ENCODE measurements at regions not wholly inside any gene's neighbourhood (a gene's known extent, or its start where the extent isn't known, plus 50 kb on each side); places are given as distances from the start of the nearest gene placed in this dataset.

- Mint-ChIP-seq H3K36me3 (no peaks in the 10 kb centered on the region), H3K27ac (no peak overlapping the region), H3K27me3 (no peaks in the 10 kb centered on the region), H3K4me1 (ENCODE audit: low read depth) (no peaks in the 10 kb centered on the region), H3K4me3 (no peak overlapping the region), H3K9me3 (ENCODE audit: low read depth) (no peaks in the 10 kb centered on the region)
Observed at GRCh38 chr19:16018106-16018755, 58.1 kb upstream of the TPM4 start.

- H3K9me3 Mint-ChIP-seq (ENCODE audit: low read depth): no peaks in the 10 kb centered on the region
- no peaks in the 10 kb centered on the region for H3K36me3 Mint-ChIP-seq
- H3K4me1 Mint-ChIP-seq (ENCODE audit: low read depth): no peaks in the 10 kb centered on the region
- no peaks in the 10 kb centered on the region for H3K27me3 Mint-ChIP-seq
- no peak overlapping the region for H3K4me3 Mint-ChIP-seq
- H3K27ac Mint-ChIP-seq: no peak overlapping the region
Observed at GRCh38 chr19:16018801-16019551, 57.3 kb upstream of the TPM4 start.

- no peaks in the 10 kb centered on the region for H3K36me3 Mint-ChIP-seq
- no peak overlapping the region for H3K4me3 Mint-ChIP-seq
- no peaks in the 10 kb centered on the region for H3K27me3 Mint-ChIP-seq
- H3K9me3 Mint-ChIP-seq (ENCODE audit: low read depth): no peaks in the 10 kb centered on the region
- no peak overlapping the region for H3K27ac Mint-ChIP-seq
- H3K4me1 Mint-ChIP-seq (ENCODE audit: low read depth): no peaks in the 10 kb centered on the region
Observed at GRCh38 chr19:16019691-16020448, 56.4 kb upstream of the TPM4 start.

- no peaks in the 10 kb centered on the region for H3K9me3 Mint-ChIP-seq (ENCODE audit: low read depth)
- H3K4me3 Mint-ChIP-seq: no peak overlapping the region
- no peak overlapping the region for H3K27ac Mint-ChIP-seq
- no peaks in the 10 kb centered on the region for H3K27me3 Mint-ChIP-seq
- no peaks in the 10 kb centered on the region for H3K4me1 Mint-ChIP-seq (ENCODE audit: low read depth)
- H3K36me3 Mint-ChIP-seq: no peaks in the 10 kb centered on the region
Observed at GRCh38 chr19:16021796-16022195, 54.5 kb upstream of the TPM4 start.

GRCh38 chr19:16022251-16022650, 54.0 kb upstream of the TPM4 start:
- Mint-ChIP-seq H3K36me3 (no peaks in the 10 kb centered on the region), H3K4me1 (ENCODE audit: low read depth) (no peaks in the 10 kb centered on the region), H3K9me3 (ENCODE audit: low read depth) (no peaks in the 10 kb centered on the region), H3K27ac (no peak overlapping the region), H3K27me3 (no peaks in the 10 kb centered on the region), H3K4me3 (no peak overlapping the region)

GRCh38 chr19:16022681-16023080, 53.6 kb upstream of the TPM4 start:
- Mint-ChIP-seq H3K27ac (no peak overlapping the region), H3K9me3 (ENCODE audit: low read depth) (no peaks in the 10 kb centered on the region), H3K4me1 (ENCODE audit: low read depth) (no peaks in the 10 kb centered on the region), H3K36me3 (no peaks in the 10 kb centered on the region), H3K27me3 (no peaks in the 10 kb centered on the region), H3K4me3 (no peak overlapping the region)

GRCh38 chr19:16023146-16023915, 53.0 kb upstream of the TPM4 start:
- Mint-ChIP-seq H3K27me3 (no peaks in the 10 kb centered on the region), H3K4me1 (ENCODE audit: low read depth) (no peaks in the 10 kb centered on the region), H3K9me3 (ENCODE audit: low read depth) (no peaks in the 10 kb centered on the region), H3K36me3 (no peaks in the 10 kb centered on the region), H3K27ac (no peak overlapping the region), H3K4me3 (no peak overlapping the region)

- Mint-ChIP-seq H3K27me3 (no peaks in the 10 kb centered on the region), H3K9me3 (ENCODE audit: low read depth) (no peaks in the 10 kb centered on the region), H3K36me3 (no peaks in the 10 kb centered on the region), H3K27ac (no peak overlapping the region), H3K4me1 (ENCODE audit: low read depth) (no peaks in the 10 kb centered on the region), H3K4me3 (no peak overlapping the region)
Observed at GRCh38 chr19:16024266-16025107, 51.8 kb upstream of the TPM4 start.

GRCh38 chr19:16025108-16026101, 50.9 kb upstream of the TPM4 start:
- no peak overlapping the region for H3K4me3 Mint-ChIP-seq
- no peaks in the 10 kb centered on the region for H3K9me3 Mint-ChIP-seq (ENCODE audit: low read depth)
- no peak overlapping the region for H3K27ac Mint-ChIP-seq
- no peaks in the 10 kb centered on the region for H3K4me1 Mint-ChIP-seq (ENCODE audit: low read depth)
- no peaks in the 10 kb centered on the region for H3K27me3 Mint-ChIP-seq
- H3K36me3 Mint-ChIP-seq: no peaks in the 10 kb centered on the region

- Mint-ChIP-seq H3K27me3 (no peaks in the 10 kb centered on the region), H3K4me3 (no peak overlapping the region), H3K9me3 (ENCODE audit: low read depth) (no peaks in the 10 kb centered on the region), H3K4me1 (ENCODE audit: low read depth) (no peaks in the 10 kb centered on the region), H3K36me3 (no peaks in the 10 kb centered on the region), H3K27ac (no peak overlapping the region)
Observed at GRCh38 chr19:16026131-16026530, 50.2 kb upstream of the TPM4 start.
